ENCODE measurements at regions not wholly inside any gene's neighbourhood (a gene's known extent, or its start where the extent isn't known, plus 50 kb on each side); places are given as distances from the start of the nearest gene placed in this dataset.

- Histone ChIP-seq H3K9me3 (peaks cover 0 to 16% (median 6%) of the 10 kb centered on the region in 12 donors), H3K27me3 (peaks cover 0 to 8% (median 0%) of the 10 kb centered on the region in 9 donors), H3K36me3 (no peaks in the 10 kb centered on the region), H3K4me1 (no peaks in the 10 kb centered on the region), H3K4me3 (no peak overlapping the region), H3K27ac (no peak overlapping the region)
- no peak for ATAC-seq
- 76 to 87% (median 84%) methylated on average over 18 to 19 of the region's 19 CpGs for WGBS, 4 donors
- DNase-seq, result peak in 1 of 5 donors; percentile 52
- intact Hi-C loops (cut with DNase I), result no loop called here
- no peak for TF ChIP-seq POLR2A (IDR thresholded peaks at IDR 0.05)
- no peak for TF ChIP-seq CTCF (IDR thresholded peaks at IDR 0.05)
Measured at GRCh38 chr22:48836673-48837340, 990.9 kb downstream of the BRD1 start.

DNA sequence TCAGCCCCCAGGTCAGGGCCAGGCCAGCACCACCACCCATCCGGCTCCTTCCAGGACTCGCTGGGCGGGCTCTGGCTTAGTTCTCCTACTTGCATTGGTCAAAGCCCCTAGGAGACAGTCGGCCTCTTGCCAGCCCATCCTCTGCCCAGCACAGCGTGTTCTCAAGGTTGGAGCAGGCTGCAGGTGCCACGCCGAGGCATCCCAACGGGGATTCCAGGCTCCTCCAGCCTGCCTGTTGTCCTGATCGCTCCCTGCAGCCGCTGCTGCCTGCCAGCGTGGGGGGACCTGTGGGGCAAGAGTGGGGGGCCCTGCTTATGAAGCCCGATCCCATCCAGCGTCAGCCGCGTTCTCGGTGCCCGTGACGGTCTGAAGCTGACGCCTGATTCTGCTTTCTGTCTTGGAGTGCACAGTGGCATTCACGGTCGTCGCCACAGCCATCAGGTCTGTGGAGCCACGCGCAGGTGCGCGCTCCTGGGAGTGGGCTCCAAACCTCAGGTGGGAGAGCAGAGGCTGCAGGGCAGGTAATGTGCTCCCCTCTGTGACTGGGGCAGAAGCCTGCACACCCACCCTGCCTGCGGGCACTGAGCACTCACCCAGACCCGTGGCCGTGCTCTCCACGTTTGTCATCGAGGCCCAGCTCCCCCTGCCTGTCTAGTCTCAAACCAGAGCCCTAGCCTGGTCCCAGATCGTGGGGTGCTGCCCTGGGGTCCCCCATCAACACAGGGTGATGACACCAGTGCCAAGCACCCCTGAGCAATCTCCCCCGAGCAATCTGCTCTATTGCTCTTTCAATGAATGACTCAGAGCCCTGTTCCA is 991.6 kb downstream of the BRD1 start:
- peaks cover 0 to 23% (median 10%) of the 10 kb centered on the region in 12 donors for H3K9me3 ChIP-seq
- no peaks in the 10 kb centered on the region for H3K36me3 ChIP-seq
- no peak overlapping the region for H3K4me3 ChIP-seq
- H3K27ac ChIP-seq, result no peak overlapping the region
- intact Hi-C loops (cut with DNase I), result no loop called here
- 85 to 89% (median 86%) methylated on average over 26 to 33 of the region's 33 CpGs for WGBS, 4 donors
- no peak for TF ChIP-seq CTCF (IDR thresholded peaks at IDR 0.05)
- no peak for TF ChIP-seq POLR2A (IDR thresholded peaks at IDR 0.05)
- ATAC-seq, result no peak
- DNase-seq, result peak in 1 of 5 donors; percentile 50
- H3K4me1 ChIP-seq, result no peaks in the 10 kb centered on the region
- H3K27me3 ChIP-seq, result peaks cover 0 to 8% (median 0%) of the 10 kb centered on the region in 9 donors

- no peak for DNase-seq
- Histone ChIP-seq H3K4me1 (no peaks in the 10 kb centered on the region), H3K27ac (no peak overlapping the region), H3K9me3 (peaks cover 0 to 26% (median 10%) of the 10 kb centered on the region in 12 donors), H3K36me3 (no peaks in the 10 kb centered on the region), H3K4me3 (no peak overlapping the region), H3K27me3 (peaks cover 0 to 8% (median 0%) of the 10 kb centered on the region in 9 donors)
- no peak for ATAC-seq
- TF ChIP-seq POLR2A (IDR thresholded peaks at IDR 0.05) (no peak), CTCF (IDR thresholded peaks at IDR 0.05) (no peak)
- intact Hi-C loops (cut with DNase I), result no loop called here
- 81 to 91% (median 87%) methylated on average over 10 to 11 of the region's 11 CpGs for WGBS, 4 donors
Measured at GRCh38 chr22:48835364-48835763, 992.3 kb downstream of the BRD1 start.

- ATAC-seq (no peak), DNase-seq (no peak)
- no peaks in the 10 kb centered on the region for H3K36me3 ChIP-seq
- intact Hi-C loops (cut with DNase I), result no loop called here
- WGBS, 4 donors, result 69 to 82% (median 74%) methylated on average over 5 of the region's 5 CpGs
- no peak overlapping the region for H3K27ac ChIP-seq
- H3K4me3 ChIP-seq, result no peak overlapping the region
- H3K4me1 ChIP-seq, result no peaks in the 10 kb centered on the region
- H3K9me3 ChIP-seq, result peaks cover 0 to 26% (median 10%) of the 10 kb centered on the region in 12 donors
- no peak for TF ChIP-seq CTCF (IDR thresholded peaks at IDR 0.05)
- TF ChIP-seq POLR2A (IDR thresholded peaks at IDR 0.05), result no peak
- H3K27me3 ChIP-seq, result peaks cover 0 to 3% (median 0%) of the 10 kb centered on the region in 9 donors
Measured at GRCh38 chr22:48834404-48834803, 993.3 kb downstream of the BRD1 start.

All from heart left ventricle (tissue), 16 donors.